MM.1S (cell line): ENCODE measurements at regions not wholly inside any gene's neighbourhood (a gene's known extent, or its start where the extent isn't known, plus 50 kb on each side); places are given as distances from the start of the nearest gene placed in this dataset.

Experiments used
- DNase-seq: peaks from one replicate; pipeline ENCODE4 v3.0.0-alpha.2; 2015
- H2AFZ ChIP-seq: fragments of 300-600 bp; sonication (generic); 2 replicates; pipeline ENCODE4 v1.6.0; 2016; ENCODE audit warnings: antibody characterized with exemption, low read length
- H3F3A ChIP-seq: fragments of 300-600 bp; sonication (generic); 2 replicates; pipeline ENCODE4 v1.6.1; 2016; ENCODE audit warnings: mild to moderate bottlenecking, antibody characterized with exemption, low read length, moderate library complexity, mixed read lengths; ENCODE audit not compliant: insufficient read depth
- H3K27ac ChIP-seq: fragments of 300-600 bp; sonication (generic); 2 replicates; pipeline ENCODE4 v1.5.1; 2016; ENCODE audit warnings: mild to moderate bottlenecking, low read length
- H3K27me3 ChIP-seq: fragments of 300-600 bp; sonication (generic); replicated peaks from 2 replicates; pipeline ENCODE4 v1.6.0; 2016; ENCODE audit warnings: low read length; ENCODE audit not compliant: insufficient read depth
- H3K36me3 ChIP-seq: fragments of 300-600 bp; sonication (generic); replicated peaks from 2 replicates; pipeline ENCODE4 v1.6.1; 2016; ENCODE audit warnings: mild to moderate bottlenecking, low read length, mixed read lengths; ENCODE audit not compliant: insufficient read depth
- H3K4me1 ChIP-seq: fragments of 300-600 bp; sonication (generic); 2 replicates; pipeline ENCODE4 v1.6.1; 2016; ENCODE audit warnings: low read length, mixed read lengths
- H3K4me2 ChIP-seq: fragments of 300-600 bp; sonication (generic); 2 replicates; pipeline ENCODE4 v1.6.0; 2016; ENCODE audit warnings: low read depth, low read length
- H3K4me3 ChIP-seq: fragments of 300-600 bp; sonication (generic); 2 replicates; pipeline ENCODE4 v1.5.1; 2016; ENCODE audit warnings: low read length, mixed read lengths
- H3K79me2 ChIP-seq: fragments of 300-600 bp; sonication (generic); 2 replicates; pipeline ENCODE4 v1.6.1; 2016; ENCODE audit warnings: mixed run types, low read length, mixed read lengths
- H3K9ac ChIP-seq: fragments of 300-600 bp; sonication (generic); 2 replicates; pipeline ENCODE4 v1.6.1; 2016; ENCODE audit warnings: low read length, mixed read lengths
- H3K9me2 ChIP-seq: fragments of 300-600 bp; sonication (generic); replicated peaks from 2 replicates; pipeline ENCODE4 v1.6.1; 2016; ENCODE audit warnings: mild to moderate bottlenecking, low read length, mixed read lengths; ENCODE audit not compliant: insufficient read depth
- H3K9me3 ChIP-seq: fragments of 300-600 bp; sonication (generic); replicated peaks from 2 replicates; pipeline ENCODE4 v1.6.1; 2016; ENCODE audit warnings: mild to moderate bottlenecking, low read length, mixed read lengths; ENCODE audit not compliant: insufficient read depth
- H4K20me1 ChIP-seq: fragments of 300-600 bp; sonication (generic); 2 replicates; pipeline ENCODE4 v1.6.1; 2016; ENCODE audit warnings: mild to moderate bottlenecking, low read length, moderate library complexity, mixed read lengths; ENCODE audit not compliant: insufficient read depth
- CTCF ChIP-seq: fragments of 300-600 bp; sonication (generic); IDR thresholded peaks from 2 replicates; pipeline ENCODE4 v1.5.1; 2016; ENCODE audit warnings: antibody characterized with exemption, low read length, mixed read lengths
- EZH2 ChIP-seq: fragments of 300-600 bp; sonication (generic); optimal IDR thresholded peaks from 2 replicates; pipeline ENCODE3; 2017; ENCODE audit warnings: low read depth, mild to moderate bottlenecking, antibody characterized with exemption, low read length, mixed read lengths
- EZH2phosphoT487 ChIP-seq: fragments of 300-600 bp; sonication (generic); IDR thresholded peaks from 2 replicates; pipeline ENCODE4 v1.6.1; 2018; ENCODE audit warnings: antibody characterized with exemption, low read length

GRCh38 chr5:162231522-162231921 lies 163.9 kb downstream of the GABRG2 start:
- no peak for DNase-seq
- no peaks in the 10 kb centered on the region for H3F3A ChIP-seq
- no peak overlapping the region for H3K9ac ChIP-seq
- H3K27me3 ChIP-seq = no peaks in the 10 kb centered on the region
- no peak overlapping the region for H3K4me3 ChIP-seq
- H2AFZ ChIP-seq = no peak overlapping the region
- H3K27ac ChIP-seq = no peak overlapping the region
- H3K79me2 ChIP-seq = no peaks in the 10 kb centered on the region
- no peaks in the 10 kb centered on the region for H3K36me3 ChIP-seq
- no peaks in the 10 kb centered on the region for H3K9me2 ChIP-seq
- TF ChIP-seq EZH2 (no peak), CTCF (no peak), EZH2phosphoT487 (no peak)
- H3K4me1 ChIP-seq = no peaks in the 10 kb centered on the region
- no peaks in the 10 kb centered on the region for H4K20me1 ChIP-seq
- no peaks in the 10 kb centered on the region for H3K9me3 ChIP-seq
- no peak overlapping the region for H3K4me2 ChIP-seq

GRCh38 chr5:162240734-162241133 lies 173.2 kb downstream of the GABRG2 start:
- H3K27ac ChIP-seq = no peak overlapping the region
- H3K36me3 ChIP-seq = no peaks in the 10 kb centered on the region
- no peaks in the 10 kb centered on the region for H3F3A ChIP-seq
- no peaks in the 10 kb centered on the region for H3K27me3 ChIP-seq
- no peak overlapping the region for H3K9ac ChIP-seq
- no peaks in the 10 kb centered on the region for H3K79me2 ChIP-seq
- H3K9me2 ChIP-seq = no peaks in the 10 kb centered on the region
- H3K4me3 ChIP-seq = no peak overlapping the region
- H3K4me2 ChIP-seq = no peak overlapping the region
- no peak overlapping the region for H2AFZ ChIP-seq
- no peaks in the 10 kb centered on the region for H4K20me1 ChIP-seq
- H3K4me1 ChIP-seq = no peaks in the 10 kb centered on the region
- H3K9me3 ChIP-seq = no peaks in the 10 kb centered on the region
- TF ChIP-seq EZH2phosphoT487 (no peak), CTCF (no peak), EZH2 (no peak)
- no peak for DNase-seq

- no peaks in the 10 kb centered on the region for H4K20me1 ChIP-seq
- H3K79me2 ChIP-seq = no peaks in the 10 kb centered on the region
- H3K4me2 ChIP-seq = no peak overlapping the region
- no peaks in the 10 kb centered on the region for H3K27me3 ChIP-seq
- no peak for DNase-seq
- no peak overlapping the region for H3K9ac ChIP-seq
- H3K9me2 ChIP-seq = no peaks in the 10 kb centered on the region
- no peaks in the 10 kb centered on the region for H3K9me3 ChIP-seq
- no peaks in the 10 kb centered on the region for H3K4me1 ChIP-seq
- H3K27ac ChIP-seq = no peak overlapping the region
- no peak overlapping the region for H2AFZ ChIP-seq
- no peaks in the 10 kb centered on the region for H3K36me3 ChIP-seq
- TF ChIP-seq EZH2phosphoT487 = no peak
- TF ChIP-seq EZH2 = no peak
- no peak overlapping the region for H3K4me3 ChIP-seq
- H3F3A ChIP-seq = no peaks in the 10 kb centered on the region
Observed at GRCh38 chr5:162242416-162242815, 174.8 kb downstream of the GABRG2 start.

GRCh38 chr5:162243651-162244050 lies 176.1 kb downstream of the GABRG2 start:
- Histone ChIP-seq H3K79me2 (no peaks in the 10 kb centered on the region), H3F3A (no peaks in the 10 kb centered on the region), H2AFZ (no peak overlapping the region), H3K27ac (no peak overlapping the region), H3K9me2 (no peaks in the 10 kb centered on the region), H3K9me3 (no peaks in the 10 kb centered on the region), H3K4me3 (no peak overlapping the region), H3K27me3 (no peaks in the 10 kb centered on the region), H4K20me1 (no peaks in the 10 kb centered on the region), H3K9ac (no peak overlapping the region), H3K4me2 (no peak overlapping the region), H3K36me3 (no peaks in the 10 kb centered on the region), H3K4me1 (no peaks in the 10 kb centered on the region)
- TF ChIP-seq EZH2 (no peak), CTCF (no peak), EZH2phosphoT487 (no peak)
- DNase-seq = no peak
